ENCODE measurements at regions not wholly inside any gene's neighbourhood (a gene's known extent, or its start where the extent isn't known, plus 50 kb on each side); places are given as distances from the start of the nearest gene placed in this dataset.

DNA sequence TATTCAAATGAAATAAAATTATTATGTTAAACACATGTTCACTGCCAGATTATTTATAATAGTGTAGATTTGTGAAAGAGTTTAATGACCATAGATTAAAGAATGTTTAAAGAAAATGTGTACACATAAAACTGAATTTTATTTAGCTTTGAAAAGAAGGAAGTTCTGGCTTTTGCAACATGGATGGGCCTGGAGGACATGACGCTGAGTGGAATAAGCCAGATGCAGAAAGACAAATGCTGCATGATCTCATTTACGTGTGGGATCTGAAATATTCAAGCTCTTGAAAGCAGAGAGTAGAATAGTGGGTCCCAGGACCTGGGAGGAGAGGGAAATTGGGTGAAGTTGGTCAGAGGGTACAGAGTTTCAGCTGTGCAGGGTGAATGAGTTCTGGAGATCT, 1261.2 kb downstream of the TMEM121 start:
- TF ChIP-seq, protein P1, sequence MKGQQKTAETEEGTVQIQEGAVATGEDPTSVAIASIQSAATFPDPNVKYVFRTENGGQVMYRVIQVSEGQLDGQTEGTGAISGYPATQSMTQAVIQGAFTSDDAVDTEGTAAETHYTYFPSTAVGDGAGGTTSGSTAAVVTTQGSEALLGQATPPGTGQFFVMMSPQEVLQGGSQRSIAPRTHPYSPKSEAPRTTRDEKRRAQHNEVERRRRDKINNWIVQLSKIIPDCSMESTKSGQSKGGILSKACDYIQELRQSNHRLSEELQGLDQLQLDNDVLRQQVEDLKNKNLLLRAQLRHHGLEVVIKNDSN (IDR thresholded peaks at IDR 0.05), result no peak

- TF ChIP-seq, protein P1 (IDR thresholded peaks at IDR 0.05), result no peak
- TF ChIP-seq YY1 (IDR thresholded peaks at IDR 0.05; ENCODE audit: low read depth), result no peak
These were observed 1262.2 kb downstream of the TMEM121 start for GRCh38 chr14:106788534-106788933.

- TF ChIP-seq REST (IDR thresholded peaks at IDR 0.05; ENCODE audit: low read depth) (no peak), CEBPB (IDR thresholded peaks at IDR 0.05) (no peak), EGR1 (IDR thresholded peaks at IDR 0.05) (no peak), TCF12 (IDR thresholded peaks at IDR 0.05; ENCODE audit: low read depth) (no peak), CREB1 (IDR thresholded peaks at IDR 0.05; ENCODE audit: low read depth) (no peak), ZBTB7A (IDR thresholded peaks at IDR 0.05; ENCODE audit: low read depth) (no peak), NFIC (IDR thresholded peaks at IDR 0.05) (no peak), EP300 (IDR thresholded peaks at IDR 0.05; ENCODE audit: borderline replicate concordance) (no peak)
- TF ChIP-seq, protein P1 (IDR thresholded peaks at IDR 0.05), result no peak
These were observed 1262.9 kb downstream of the TMEM121 start for GRCh38 chr14:106789318-106789717.

- TF ChIP-seq RAD21 (IDR thresholded peaks at IDR 0.05; ENCODE audit: low read depth) (peak; percentile 32; the same call in 1 of the 2 replicates), ZBTB7A (IDR thresholded peaks at IDR 0.05; ENCODE audit: low read depth) (no peak)
These were observed 1264.0 kb downstream of the TMEM121 start for GRCh38 chr14:106790189-106791036.

- TF ChIP-seq EGR1 (IDR thresholded peaks at IDR 0.05) (no peak), YY1 (IDR thresholded peaks at IDR 0.05; ENCODE audit: low read depth) (no peak), TAF1 (IDR thresholded peaks at IDR 0.05; ENCODE audit: low read depth) (no peak), EP300 (IDR thresholded peaks at IDR 0.05; ENCODE audit: borderline replicate concordance) (no peak), TCF12 (IDR thresholded peaks at IDR 0.05; ENCODE audit: low read depth) (no peak), MAX (IDR thresholded peaks at IDR 0.05) (no peak), FOXM1 (IDR thresholded peaks at IDR 0.05; ENCODE audit: borderline replicate concordance, low read depth) (no peak), RAD21 (IDR thresholded peaks at IDR 0.05; ENCODE audit: low read depth) (no peak)
- TF ChIP-seq, protein P1 (IDR thresholded peaks at IDR 0.05), result no peak
These were observed 1266.2 kb downstream of the TMEM121 start for GRCh38 chr14:106792543-106792942.

DNA sequence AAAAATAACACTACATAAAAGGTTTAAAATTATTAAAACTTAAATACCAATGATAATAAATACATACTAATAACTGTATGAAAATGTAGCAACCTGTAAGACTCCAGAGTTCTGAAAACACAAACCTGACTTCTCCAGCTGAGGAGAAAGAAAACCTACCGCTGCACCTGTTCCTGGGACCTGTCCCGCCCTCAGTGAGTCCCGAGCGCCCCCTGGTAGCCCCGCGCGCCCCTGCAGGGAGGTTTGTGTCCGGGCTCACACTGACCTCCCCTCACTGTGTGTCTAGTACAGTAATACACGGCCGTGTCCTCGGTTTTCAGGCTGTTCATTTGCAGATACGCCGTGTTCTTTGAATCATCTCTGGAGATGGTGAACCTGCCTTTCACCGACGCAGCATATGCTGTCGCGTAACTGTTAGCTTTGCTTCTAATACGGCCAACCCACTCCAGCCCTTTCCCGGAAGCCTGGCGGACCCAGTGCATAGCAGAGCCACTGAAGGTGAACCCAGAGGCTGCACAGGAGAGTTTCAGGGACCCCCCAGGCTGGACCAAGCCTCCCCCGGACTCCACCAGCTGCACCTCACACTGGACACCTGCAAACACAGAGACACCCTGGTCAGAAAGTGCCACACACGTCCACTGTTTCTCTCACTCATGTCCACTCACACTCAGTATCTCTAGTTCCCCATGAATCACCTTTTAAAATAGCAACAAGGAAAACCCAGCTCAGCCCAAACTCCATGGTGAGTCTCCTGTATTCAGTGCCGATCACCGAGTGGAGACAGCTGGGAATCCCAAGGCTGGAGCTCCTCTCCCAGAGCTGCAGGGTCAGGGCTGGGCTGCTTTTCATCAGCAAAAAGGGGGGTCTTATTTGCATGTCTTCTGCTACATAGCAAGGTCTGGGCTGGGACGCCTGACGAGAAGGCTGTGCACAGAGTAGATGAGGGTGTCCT, 1276.3 kb downstream of the TMEM121 start:
- TF ChIP-seq RAD21 (IDR thresholded peaks at IDR 0.05; ENCODE audit: low read depth), result peak; percentile 18; the same call in 1 of the 2 replicates
- no peak for TF ChIP-seq EGR1 (IDR thresholded peaks at IDR 0.05)
- TF ChIP-seq ZBTB7A (IDR thresholded peaks at IDR 0.05; ENCODE audit: low read depth), result no peak
- TF ChIP-seq NFIC (IDR thresholded peaks at IDR 0.05), result no peak

- no peak for TF ChIP-seq EGR1 (IDR thresholded peaks at IDR 0.05)
- no peak for TF ChIP-seq YY1 (IDR thresholded peaks at IDR 0.05; ENCODE audit: low read depth)
- TF ChIP-seq EP300 (IDR thresholded peaks at IDR 0.05; ENCODE audit: borderline replicate concordance), result no peak
- TF ChIP-seq CEBPB (IDR thresholded peaks at IDR 0.05), result no peak
- no peak for TF ChIP-seq REST (IDR thresholded peaks at IDR 0.05; ENCODE audit: low read depth)
- TF ChIP-seq TCF12 (IDR thresholded peaks at IDR 0.05; ENCODE audit: low read depth), result no peak
- TF ChIP-seq TAF1 (IDR thresholded peaks at IDR 0.05; ENCODE audit: low read depth), result no peak
- no peak for TF ChIP-seq CREB1 (IDR thresholded peaks at IDR 0.05; ENCODE audit: low read depth)
- TF ChIP-seq NFIC (IDR thresholded peaks at IDR 0.05), result no peak
- no peak for TF ChIP-seq TEAD4 (IDR thresholded peaks at IDR 0.05)
- no peak for TF ChIP-seq MAX (IDR thresholded peaks at IDR 0.05)
- TF ChIP-seq RAD21 (IDR thresholded peaks at IDR 0.05; ENCODE audit: low read depth), result no peak
- TF ChIP-seq FOXM1 (IDR thresholded peaks at IDR 0.05; ENCODE audit: borderline replicate concordance, low read depth), result no peak
- no peak for TF ChIP-seq ZBTB7A (IDR thresholded peaks at IDR 0.05; ENCODE audit: low read depth)
- TF ChIP-seq, protein P1 (IDR thresholded peaks at IDR 0.05), result no peak
These were observed 1277.0 kb downstream of the TMEM121 start for GRCh38 chr14:106803379-106803778.
